ENCODE measurements at regions not wholly inside any gene's neighbourhood (a gene's known extent, or its start where the extent isn't known, plus 50 kb on each side); places are given as distances from the start of the nearest gene placed in this dataset.
"Not testable (repeated sequence)": the region's sequence is repeated elsewhere in the genome, so short reads cannot be mapped to it uniquely, and the experiment has no call there.

- no peaks in the 10 kb centered on the region for H3K36me3 Mint-ChIP-seq
- Histone ChIP-seq H3K27ac (ENCODE audit: low read length) (no peak overlapping the region), H3K9me3 (no peaks in the 10 kb centered on the region), H3K4me3 (ENCODE audit: control insufficient read depth in 1 of 2, extremely low read depth in 1 of 2, low read length in 1 of 2) (no peak overlapping the region), H3K4me1 (ENCODE audit: control insufficient read depth in 1 of 2, extremely low read depth in 1 of 2, insufficient read depth in 2 of 2, low read length in 2 of 2) (no peaks in the 10 kb centered on the region), H3K27me3 (replicated peaks in 1 of 2; ENCODE audit: control insufficient read depth in 2 of 2, extremely low read depth in 1 of 2, insufficient read depth in 2 of 2, low read length in 1 of 2) (peaks cover 0 to 9% of the 10 kb centered on the region in 2 experiments), H3K36me3 (ENCODE audit: control insufficient read depth in 2 of 2, extremely low read depth in 1 of 2, insufficient read depth in 1 of 2, low read length in 1 of 2) (no peaks in the 10 kb centered on the region)
- WGBS (ENCODE audit: insufficient coverage): 81% methylated on average over 5 of the region's 8 CpGs
- ChIA-PET CTCF (no interaction called here), POLR2A (no interaction called here)
- peaks cover 4 to 15% (median 9%) of the 10 kb centered on the region in 3 donors for H3K9me3 Mint-ChIP-seq
- no peak for DNase-seq
- H3K4me1 Mint-ChIP-seq: no peaks in the 10 kb centered on the region
- H3K27me3 Mint-ChIP-seq: peaks cover 12 to 26% of the 10 kb centered on the region in 2 donors
- ATAC-seq (replicated peaks in 1 of 4): no peak
- H3K4me3 Mint-ChIP-seq: no peak overlapping the region
- no peak overlapping the region for H3K27ac Mint-ChIP-seq
These were observed 168.9 kb downstream of the C11orf91 start for GRCh38 chr11:33531743-33532181.

DNA sequence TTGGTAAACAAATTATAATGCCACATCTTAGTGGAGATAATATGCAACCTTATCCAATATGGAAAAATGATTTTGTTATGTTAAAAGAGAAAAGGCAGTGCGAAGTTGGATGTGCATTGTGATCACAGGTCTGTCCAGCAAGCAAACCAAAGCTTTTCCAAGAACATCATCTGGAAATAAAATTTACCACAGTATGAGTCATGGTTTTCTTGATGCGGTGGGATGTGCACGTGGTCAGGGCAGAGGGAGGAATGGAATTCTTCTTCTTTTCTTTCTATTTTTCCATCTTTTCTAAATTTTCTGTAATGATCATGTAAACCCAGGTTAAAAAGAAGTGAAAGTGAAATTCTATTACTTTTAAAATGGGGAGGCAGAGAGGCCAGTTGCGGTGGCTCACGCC is 169.8 kb downstream of the C11orf91 start:
- no peak overlapping the region for H3K4me3 Mint-ChIP-seq
- no peak overlapping the region for H3K27ac ChIP-seq (ENCODE audit: low read length)
- peaks cover 4 to 22% (median 10%) of the 10 kb centered on the region in 3 donors for H3K9me3 Mint-ChIP-seq
- H3K27me3 Mint-ChIP-seq: peaks cover 12 to 20% of the 10 kb centered on the region in 2 donors
- ATAC-seq (replicated peaks in 1 of 4) (no peak), DNase-seq (no peak)
- no peak overlapping the region for H3K27ac Mint-ChIP-seq
- H3K36me3 Mint-ChIP-seq: no peaks in the 10 kb centered on the region
- no peaks in the 10 kb centered on the region for H3K9me3 ChIP-seq
- no peaks in the 10 kb centered on the region for H3K4me1 Mint-ChIP-seq
- ChIA-PET CTCF (interaction anchor here in 1 of 2 donors (0.6 kb wide), 1 partner anchor 434 kb away, joined by 3 read pairs; no protein-coding TSS in a partner anchor), POLR2A (no interaction called here)
- H3K36me3 ChIP-seq (ENCODE audit: control insufficient read depth in 2 of 2, extremely low read depth in 1 of 2, insufficient read depth in 1 of 2, low read length in 1 of 2): no peaks in the 10 kb centered on the region
- H3K4me3 ChIP-seq (ENCODE audit: control insufficient read depth in 1 of 2, extremely low read depth in 1 of 2, low read length in 1 of 2): no peak overlapping the region
- H3K4me1 ChIP-seq (ENCODE audit: control insufficient read depth in 1 of 2, extremely low read depth in 1 of 2, insufficient read depth in 2 of 2, low read length in 2 of 2): no peaks in the 10 kb centered on the region
- no CpG with 5 or more reads among the region's 5 CpGs for WGBS (ENCODE audit: insufficient coverage)
- H3K27me3 ChIP-seq (replicated peaks in 1 of 2; ENCODE audit: control insufficient read depth in 2 of 2, extremely low read depth in 1 of 2, insufficient read depth in 2 of 2, low read length in 1 of 2): peaks cover 0 to 4% of the 10 kb centered on the region in 2 experiments

- no peaks in the 10 kb centered on the region for H3K36me3 Mint-ChIP-seq
- no peak overlapping the region for H3K4me3 Mint-ChIP-seq
- Histone ChIP-seq H3K9me3 (no peaks in the 10 kb centered on the region), H3K4me1 (ENCODE audit: control insufficient read depth in 1 of 2, extremely low read depth in 1 of 2, insufficient read depth in 2 of 2, low read length in 2 of 2) (no peaks in the 10 kb centered on the region), H3K36me3 (ENCODE audit: control insufficient read depth in 2 of 2, extremely low read depth in 1 of 2, insufficient read depth in 1 of 2, low read length in 1 of 2) (no peaks in the 10 kb centered on the region), H3K4me3 (ENCODE audit: control insufficient read depth in 1 of 2, extremely low read depth in 1 of 2, low read length in 1 of 2) (no peak overlapping the region), H3K27ac (ENCODE audit: low read length) (no peak overlapping the region), H3K27me3 (replicated peaks in 1 of 2; ENCODE audit: control insufficient read depth in 2 of 2, extremely low read depth in 1 of 2, insufficient read depth in 2 of 2, low read length in 1 of 2) (peaks cover 0 to 8% of the 10 kb centered on the region in 2 experiments)
- no peaks in the 10 kb centered on the region for H3K4me1 Mint-ChIP-seq
- 60% methylated on average over 1 of the region's 2 CpGs for WGBS (ENCODE audit: insufficient coverage)
- POLR2A ChIA-PET: no interaction called here
- ATAC-seq (replicated peaks in 1 of 4) (no peak), DNase-seq (no peak)
- H3K9me3 Mint-ChIP-seq: peaks cover 4 to 22% (median 10%) of the 10 kb centered on the region in 3 donors
- no peak overlapping the region for H3K27ac Mint-ChIP-seq
- peaks cover 12 to 23% of the 10 kb centered on the region in 2 donors for H3K27me3 Mint-ChIP-seq
- CTCF ChIA-PET: no interaction called here
These were observed 171.2 kb downstream of the C11orf91 start for GRCh38 chr11:33529461-33529860.

GRCh38 chr11:33527738-33528137 is 172.9 kb downstream of the C11orf91 start:
- CTCF ChIA-PET; H3K4me1 ChIP-seq (ENCODE audit: control insufficient read depth in 1 of 2, extremely low read depth in 1 of 2, insufficient read depth in 2 of 2, low read length in 2 of 2); H3K9me3 ChIP-seq; H3K27me3 ChIP-seq (replicated peaks in 1 of 2; ENCODE audit: control insufficient read depth in 2 of 2, extremely low read depth in 1 of 2, insufficient read depth in 2 of 2, low read length in 1 of 2); H3K36me3 ChIP-seq (ENCODE audit: control insufficient read depth in 2 of 2, extremely low read depth in 1 of 2, insufficient read depth in 1 of 2, low read length in 1 of 2); ATAC-seq (replicated peaks in 1 of 4); H3K4me3 Mint-ChIP-seq; POLR2A ChIA-PET; H3K27ac Mint-ChIP-seq; H3K4me1 Mint-ChIP-seq; H3K4me3 ChIP-seq (ENCODE audit: control insufficient read depth in 1 of 2, extremely low read depth in 1 of 2, low read length in 1 of 2); H3K36me3 Mint-ChIP-seq; H3K27ac ChIP-seq (ENCODE audit: low read length); DNase-seq: not testable (repeated sequence)
- no CpG with 5 or more reads among the region's 4 CpGs for WGBS (ENCODE audit: insufficient coverage)
- peaks cover 4 to 22% (median 10%) of the 10 kb centered on the region in 3 donors for H3K9me3 Mint-ChIP-seq
- H3K27me3 Mint-ChIP-seq: peaks cover 9 to 24% of the 10 kb centered on the region in 2 donors

DNA sequence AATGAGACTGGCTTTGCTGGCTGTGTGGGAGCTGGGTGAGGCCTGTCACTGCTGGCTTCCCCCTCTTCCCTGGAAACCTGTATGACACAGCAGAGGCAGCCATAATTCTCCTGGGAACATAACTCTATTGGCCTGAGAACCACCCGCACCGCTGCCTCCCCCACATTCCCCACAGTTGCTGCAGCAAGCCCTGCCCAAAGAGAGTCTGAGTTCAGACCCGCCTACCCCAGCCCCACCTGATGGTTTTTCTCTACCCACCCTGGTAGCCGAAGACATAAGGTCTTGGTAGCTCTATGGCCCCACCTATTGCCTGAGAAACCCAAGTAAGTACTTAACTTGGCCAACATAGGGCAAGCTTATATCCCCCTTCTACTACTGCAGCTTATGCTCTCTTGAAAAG is 174.8 kb downstream of the C11orf91 start:
- ATAC-seq (replicated peaks in 1 of 4): no peak
- POLR2A ChIA-PET: no interaction called here
- H3K4me1 Mint-ChIP-seq: no peaks in the 10 kb centered on the region

DNA sequence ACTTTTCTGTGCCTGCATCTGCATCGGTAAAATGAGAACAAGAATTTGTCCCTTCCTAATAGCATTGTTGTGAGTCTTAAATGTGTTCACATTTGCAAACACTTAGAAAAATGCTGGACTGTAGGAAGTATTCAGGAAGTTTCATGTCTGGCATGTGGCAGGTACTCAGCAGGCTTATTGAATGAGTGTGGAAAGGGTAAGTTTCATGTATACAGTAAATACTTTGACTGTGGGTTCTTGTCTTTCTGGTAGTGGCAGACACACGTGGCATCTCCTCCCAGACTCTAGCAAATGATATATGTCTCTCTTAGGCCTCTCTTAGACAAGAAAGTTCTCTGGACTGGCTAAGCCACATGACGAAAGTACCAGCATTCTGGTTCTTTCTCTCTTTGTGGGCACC is 179.2 kb downstream of the C11orf91 start:
- Mint-ChIP-seq H3K27me3 (peaks cover 18 to 28% of the 10 kb centered on the region in 2 donors), H3K36me3 (no peaks in the 10 kb centered on the region), H3K4me1 (no peaks in the 10 kb centered on the region), H3K27ac (no peak overlapping the region), H3K9me3 (peaks cover 0 to 4% (median 0%) of the 10 kb centered on the region in 3 donors), H3K4me3 (no peak overlapping the region)
- Histone ChIP-seq H3K36me3 (ENCODE audit: control insufficient read depth in 2 of 2, extremely low read depth in 1 of 2, insufficient read depth in 1 of 2, low read length in 1 of 2) (no peaks in the 10 kb centered on the region), H3K27ac (ENCODE audit: low read length) (no peak overlapping the region), H3K4me1 (ENCODE audit: control insufficient read depth in 1 of 2, extremely low read depth in 1 of 2, insufficient read depth in 2 of 2, low read length in 2 of 2) (no peaks in the 10 kb centered on the region), H3K27me3 (replicated peaks in 1 of 2; ENCODE audit: control insufficient read depth in 2 of 2, extremely low read depth in 1 of 2, insufficient read depth in 2 of 2, low read length in 1 of 2) (peaks cover 0 to 9% of the 10 kb centered on the region in 2 experiments), H3K4me3 (ENCODE audit: control insufficient read depth in 1 of 2, extremely low read depth in 1 of 2, low read length in 1 of 2) (no peak overlapping the region), H3K9me3 (no peaks in the 10 kb centered on the region)
- ATAC-seq (replicated peaks in 1 of 4) (no peak), DNase-seq (no peak)
- 100% methylated on average over 1 of the region's 3 CpGs for WGBS (ENCODE audit: insufficient coverage)
- ChIA-PET CTCF (no interaction called here), POLR2A (no interaction called here)

More for the DNA sequence above, 174.8 kb downstream of the C11orf91 start:
- no peak overlapping the region for H3K4me3 Mint-ChIP-seq
- peaks cover 0 to 9% of the 10 kb centered on the region in 2 experiments for H3K27me3 ChIP-seq (replicated peaks in 1 of 2; ENCODE audit: control insufficient read depth in 2 of 2, extremely low read depth in 1 of 2, insufficient read depth in 2 of 2, low read length in 1 of 2)
- CTCF ChIA-PET: no interaction called here
- H3K9me3 ChIP-seq: no peaks in the 10 kb centered on the region
- H3K36me3 ChIP-seq (ENCODE audit: control insufficient read depth in 2 of 2, extremely low read depth in 1 of 2, insufficient read depth in 1 of 2, low read length in 1 of 2): no peaks in the 10 kb centered on the region
- WGBS (ENCODE audit: insufficient coverage): 70% methylated on average over 4 of the region's 4 CpGs
- no peak overlapping the region for H3K27ac ChIP-seq (ENCODE audit: low read length)
- no peak overlapping the region for H3K27ac Mint-ChIP-seq
- no peaks in the 10 kb centered on the region for H3K4me1 ChIP-seq (ENCODE audit: control insufficient read depth in 1 of 2, extremely low read depth in 1 of 2, insufficient read depth in 2 of 2, low read length in 2 of 2)
- H3K9me3 Mint-ChIP-seq: peaks cover 4 to 22% (median 10%) of the 10 kb centered on the region in 3 donors
- H3K27me3 Mint-ChIP-seq: peaks cover 5 to 23% of the 10 kb centered on the region in 2 donors
- H3K36me3 Mint-ChIP-seq: no peaks in the 10 kb centered on the region
- no peak overlapping the region for H3K4me3 ChIP-seq (ENCODE audit: control insufficient read depth in 1 of 2, extremely low read depth in 1 of 2, low read length in 1 of 2)
- no peak for DNase-seq

DNA sequence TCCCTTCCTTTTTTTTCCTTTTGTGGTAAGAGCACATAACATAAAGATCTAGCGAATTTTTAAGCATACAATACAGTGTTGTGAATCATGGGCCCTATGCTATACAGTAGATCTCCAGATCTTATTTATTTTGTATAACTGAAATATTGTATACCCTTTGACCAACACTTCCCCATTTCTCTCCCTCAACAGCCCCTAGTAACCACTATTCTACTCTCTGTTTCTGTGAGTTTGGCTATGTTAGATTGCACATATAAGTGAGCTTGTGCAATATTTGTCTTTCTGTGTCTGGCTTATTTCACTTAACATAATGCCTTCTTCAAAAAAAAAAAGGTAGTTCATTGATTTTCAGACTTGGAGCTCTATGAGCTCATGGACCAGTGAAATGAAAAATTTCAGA is 180.5 kb downstream of the C11orf91 start:
- Mint-ChIP-seq H3K9me3 (no peaks in the 10 kb centered on the region), H3K4me3 (no peak overlapping the region), H3K36me3 (no peaks in the 10 kb centered on the region), H3K27me3 (peaks cover 24% of the 10 kb centered on the region in 2 donors), H3K27ac (no peak overlapping the region), H3K4me1 (no peaks in the 10 kb centered on the region)
- CTCF ChIA-PET: no interaction called here
- POLR2A ChIA-PET: no interaction called here
- H3K4me1 ChIP-seq (ENCODE audit: control insufficient read depth in 1 of 2, extremely low read depth in 1 of 2, insufficient read depth in 2 of 2, low read length in 2 of 2): no peaks in the 10 kb centered on the region
- H3K36me3 ChIP-seq (ENCODE audit: control insufficient read depth in 2 of 2, extremely low read depth in 1 of 2, insufficient read depth in 1 of 2, low read length in 1 of 2): no peaks in the 10 kb centered on the region
- no peak overlapping the region for H3K4me3 ChIP-seq (ENCODE audit: control insufficient read depth in 1 of 2, extremely low read depth in 1 of 2, low read length in 1 of 2)
- H3K27ac ChIP-seq (ENCODE audit: low read length): no peak overlapping the region
- no peaks in the 10 kb centered on the region for H3K9me3 ChIP-seq
- peaks cover 0 to 4% of the 10 kb centered on the region in 2 experiments for H3K27me3 ChIP-seq (replicated peaks in 1 of 2; ENCODE audit: control insufficient read depth in 2 of 2, extremely low read depth in 1 of 2, insufficient read depth in 2 of 2, low read length in 1 of 2)
- DNase-seq (no peak), ATAC-seq (replicated peaks in 1 of 4) (no peak)
- no CpG with 5 or more reads among the region's 1 CpG for WGBS (ENCODE audit: insufficient coverage)

All from T-cell (primary cell).